ENCODE measurements at regions not wholly inside any gene's neighbourhood (a gene's known extent, or its start where the extent isn't known, plus 50 kb on each side); places are given as distances from the start of the nearest gene placed in this dataset.
"Not testable (repeated sequence)": the region's sequence is repeated elsewhere in the genome, so short reads cannot be mapped to it uniquely, and the experiment has no call there.

- Histone ChIP-seq H3K27ac (replicated peaks) (no peak overlapping the region), H3K27me3 (ENCODE audit: insufficient read depth, poor library complexity, severe bottlenecking) (no peaks in the 10 kb centered on the region), H3K4me3 (replicated peaks; ENCODE audit: insufficient read depth, low read length) (no peak overlapping the region)
- no peak for DNase-seq (ENCODE audit: low read depth in 1 of 2, low spot score in 1 of 2)
- TF ChIP-seq POLR2AphosphoS5 (IDR thresholded peaks at IDR 0.05; ENCODE audit: low read depth) (no peak), GABPA (IDR thresholded peaks at IDR 0.05; ENCODE audit: low read depth) (no peak), SPI1 (IDR thresholded peaks at IDR 0.05; ENCODE audit: borderline replicate concordance, low read depth) (no peak), CTCF (IDR thresholded peaks at IDR 0.05; ENCODE audit: insufficient read depth, low read length) (no peak), REST (IDR thresholded peaks at IDR 0.05; ENCODE audit: insufficient replicate concordance, low read depth) (no peak)
These were observed 192.8 kb downstream of the UBE3A start for GRCh38 chr15:25245801-25246622.

GRCh38 chr15:25246641-25247406, 192.0 kb downstream of the UBE3A start:
- no peak for DNase-seq (ENCODE audit: low read depth in 1 of 2, low spot score in 1 of 2)
- no peak overlapping the region for H3K27ac ChIP-seq (replicated peaks)
- no peaks in the 10 kb centered on the region for H3K27me3 ChIP-seq (ENCODE audit: insufficient read depth, poor library complexity, severe bottlenecking)
- no peak overlapping the region for H3K4me3 ChIP-seq (replicated peaks; ENCODE audit: insufficient read depth, low read length)
- TF ChIP-seq REST (IDR thresholded peaks at IDR 0.05; ENCODE audit: insufficient replicate concordance, low read depth): no peak
- no peak for TF ChIP-seq CTCF (IDR thresholded peaks at IDR 0.05; ENCODE audit: insufficient read depth, low read length)
- no peak for TF ChIP-seq SPI1 (IDR thresholded peaks at IDR 0.05; ENCODE audit: borderline replicate concordance, low read depth)
- TF ChIP-seq GABPA (IDR thresholded peaks at IDR 0.05; ENCODE audit: low read depth): no peak
- no peak for TF ChIP-seq POLR2AphosphoS5 (IDR thresholded peaks at IDR 0.05; ENCODE audit: low read depth)

- no peaks in the 10 kb centered on the region for H3K27me3 ChIP-seq (ENCODE audit: insufficient read depth, poor library complexity, severe bottlenecking)
- H3K27ac ChIP-seq (replicated peaks): no peak overlapping the region
- no peak for DNase-seq (ENCODE audit: low read depth in 1 of 2, low spot score in 1 of 2)
- H3K4me3 ChIP-seq (replicated peaks; ENCODE audit: insufficient read depth, low read length): no peak overlapping the region
- TF ChIP-seq REST (IDR thresholded peaks at IDR 0.05; ENCODE audit: insufficient replicate concordance, low read depth) (no peak), SPI1 (IDR thresholded peaks at IDR 0.05; ENCODE audit: borderline replicate concordance, low read depth) (no peak), GABPA (IDR thresholded peaks at IDR 0.05; ENCODE audit: low read depth) (no peak), CTCF (IDR thresholded peaks at IDR 0.05; ENCODE audit: insufficient read depth, low read length) (no peak), POLR2AphosphoS5 (IDR thresholded peaks at IDR 0.05; ENCODE audit: low read depth) (no peak)
These were observed 191.3 kb downstream of the UBE3A start for GRCh38 chr15:25247407-25248038.

- not testable (repeated sequence) for DNase-seq (ENCODE audit: low read depth in 1 of 2, low spot score in 1 of 2); H3K27me3 ChIP-seq (ENCODE audit: insufficient read depth, poor library complexity, severe bottlenecking); H3K4me3 ChIP-seq (replicated peaks; ENCODE audit: insufficient read depth, low read length); H3K27ac ChIP-seq (replicated peaks)
These were observed 190.7 kb downstream of the UBE3A start for GRCh38 chr15:25248087-25248486.

Measured in HL-60 (cell line).